ENCODE measurements at regions not wholly inside any gene's neighbourhood (a gene's known extent, or its start where the extent isn't known, plus 50 kb on each side); places are given as distances from the start of the nearest gene placed in this dataset.
"Not testable (repeated sequence)": the region's sequence is repeated elsewhere in the genome, so short reads cannot be mapped to it uniquely, and the experiment has no call there.

DNA sequence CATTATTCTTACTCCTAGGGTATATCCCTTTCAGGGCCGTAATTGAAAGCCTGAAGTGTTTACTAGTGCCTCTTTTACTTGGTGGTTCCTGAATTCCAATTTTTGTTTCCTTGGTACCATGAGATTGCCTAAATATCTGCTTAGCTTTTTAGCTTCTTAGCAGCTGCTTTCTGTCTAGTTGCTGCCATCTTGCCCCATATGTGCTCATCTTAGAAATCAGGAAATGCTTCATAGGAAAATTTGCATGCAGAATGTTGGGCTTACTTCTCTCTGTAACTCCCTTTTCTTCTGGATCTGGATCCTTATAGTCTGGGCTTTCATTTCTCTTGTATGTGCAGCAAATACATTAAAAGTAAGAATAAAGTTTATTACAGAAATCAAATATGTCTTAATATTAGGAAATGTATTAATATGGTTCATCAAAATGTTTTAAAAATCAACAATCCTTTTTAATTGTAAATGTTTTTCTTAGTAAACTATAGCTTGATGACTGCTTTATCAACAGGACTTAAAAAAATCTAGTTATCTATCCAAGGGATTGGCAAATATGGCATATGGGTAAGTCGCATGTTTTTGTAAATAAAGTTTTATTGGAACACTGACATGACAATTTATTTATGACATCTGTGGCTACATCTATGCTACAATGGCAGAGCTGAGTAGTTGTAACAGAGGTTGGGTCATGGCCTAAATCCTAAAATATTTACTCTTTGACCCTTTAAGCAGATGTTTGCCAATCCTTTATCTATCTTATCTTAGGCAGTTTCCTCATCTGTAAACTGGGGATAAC is 73.5 kb upstream of the CDK6 start:
- DNase-seq: no peak

DNA sequence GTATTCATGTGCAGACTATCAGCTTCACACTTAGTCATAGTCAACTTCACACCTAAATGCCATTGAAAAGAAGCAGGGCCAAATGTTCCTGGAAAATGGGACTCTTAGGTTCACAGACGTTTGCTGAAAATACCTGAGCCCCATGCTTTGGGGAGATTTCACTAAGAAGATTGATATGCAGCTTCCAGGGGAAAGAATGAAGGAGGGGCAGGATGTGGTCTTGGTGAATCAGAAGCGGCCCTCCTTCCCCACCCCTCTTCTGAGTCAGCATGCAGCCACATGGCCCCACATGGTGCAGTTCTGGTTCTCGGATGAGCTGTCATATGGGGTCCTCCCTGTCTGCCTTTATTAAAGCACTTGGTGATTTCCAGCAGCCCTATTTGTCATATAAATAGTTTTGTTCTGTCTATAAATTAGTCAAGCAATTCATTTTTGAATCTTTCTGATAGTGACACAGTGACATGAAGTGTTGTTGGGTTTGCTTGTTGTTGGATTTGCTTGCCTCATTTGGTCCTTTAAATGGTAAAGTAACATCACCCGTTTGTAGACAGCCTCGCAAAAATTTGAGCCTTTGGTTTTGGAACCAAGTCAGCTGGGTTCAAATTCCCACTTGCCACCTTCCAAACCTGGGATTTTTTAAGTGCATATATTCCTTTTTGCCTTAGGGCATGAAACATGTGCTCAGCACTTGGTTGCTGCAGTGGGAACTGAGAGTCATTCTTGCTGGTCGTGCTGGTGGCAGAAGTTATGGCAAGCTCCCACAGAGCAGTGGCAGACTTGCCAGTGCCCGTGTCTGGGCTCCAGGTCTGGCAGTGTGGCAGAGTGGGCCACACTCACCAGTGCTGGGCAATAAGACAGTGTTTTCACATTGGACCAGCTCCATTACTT is 68.1 kb upstream of the CDK6 start:
- no peak for DNase-seq

DNA sequence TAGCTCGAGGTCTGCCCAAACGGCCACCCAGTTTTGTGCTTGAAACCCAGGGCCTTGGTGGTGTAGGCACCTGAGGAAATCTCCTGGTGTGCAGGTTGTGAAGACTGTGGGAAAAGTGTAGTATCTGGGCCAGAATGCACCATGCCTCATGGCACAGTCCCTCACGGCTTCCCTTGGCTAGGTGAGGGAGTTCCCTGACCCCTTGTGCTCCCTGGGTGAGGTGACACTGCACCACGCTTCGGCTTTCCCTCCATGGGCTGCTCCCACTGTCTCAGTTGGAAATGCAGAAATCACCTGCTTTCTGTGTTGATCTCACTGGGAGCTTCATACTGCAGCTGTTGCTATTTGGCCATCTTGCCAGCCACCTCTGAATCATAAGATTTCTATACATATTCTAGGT is 62.4 kb upstream of the CDK6 start:
- no peak for DNase-seq

DNA sequence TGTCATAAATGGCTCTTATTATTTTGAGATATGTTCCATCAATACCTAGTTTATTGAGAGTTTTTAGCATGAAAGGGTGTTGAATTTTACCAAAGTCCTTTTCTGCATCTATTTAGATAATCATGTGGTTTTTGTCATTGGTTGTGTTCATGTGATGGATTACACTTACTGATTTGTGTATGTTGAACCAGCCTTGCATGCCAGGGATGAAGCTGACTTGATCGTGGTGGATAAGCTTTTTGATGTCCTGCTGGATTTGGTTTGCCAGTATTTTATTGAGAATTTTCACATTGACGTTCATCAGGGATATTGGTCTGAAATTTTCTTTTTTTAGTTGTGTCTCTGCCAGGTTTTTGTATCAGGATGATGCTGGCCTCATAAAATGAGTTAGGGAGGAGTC is 58.5 kb upstream of the CDK6 start:
- DNase-seq: not testable (repeated sequence)

DNA sequence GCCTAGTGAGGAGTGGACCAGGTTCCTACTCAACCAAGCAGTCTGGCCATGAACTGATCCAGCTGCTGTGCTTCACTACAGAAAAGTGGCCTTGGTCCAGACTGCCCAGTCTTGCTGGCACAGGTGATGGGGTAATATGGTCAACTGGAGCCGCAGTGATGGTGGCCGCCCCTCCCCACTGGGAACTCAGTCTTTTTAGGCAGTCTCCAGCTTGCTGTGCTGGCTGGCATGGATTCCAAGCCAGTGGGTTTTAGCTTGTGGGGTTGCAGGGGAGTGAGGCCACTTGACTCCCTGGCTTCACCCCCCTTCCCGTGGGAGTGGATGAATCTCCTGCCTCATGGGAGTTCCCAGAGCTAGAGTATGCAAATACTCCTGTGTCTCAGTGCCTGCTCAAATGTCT is 52.7 kb upstream of the CDK6 start:
- no peak for DNase-seq
